GM12872 (cell line): ENCODE measurements at regions not wholly inside any gene's neighbourhood (a gene's known extent, or its start where the extent isn't known, plus 50 kb on each side); places are given as distances from the start of the nearest gene placed in this dataset.

Experiments
- TF ChIP-seq, protein P1 (sequence below): IDR thresholded peaks from 3 replicates; pipeline ENCODE4 v1.5.1; 2011; ENCODE audit warnings: low read depth, mild to moderate bottlenecking, low read length, moderate library complexity; ENCODE audit not compliant: insufficient read depth

DNA sequence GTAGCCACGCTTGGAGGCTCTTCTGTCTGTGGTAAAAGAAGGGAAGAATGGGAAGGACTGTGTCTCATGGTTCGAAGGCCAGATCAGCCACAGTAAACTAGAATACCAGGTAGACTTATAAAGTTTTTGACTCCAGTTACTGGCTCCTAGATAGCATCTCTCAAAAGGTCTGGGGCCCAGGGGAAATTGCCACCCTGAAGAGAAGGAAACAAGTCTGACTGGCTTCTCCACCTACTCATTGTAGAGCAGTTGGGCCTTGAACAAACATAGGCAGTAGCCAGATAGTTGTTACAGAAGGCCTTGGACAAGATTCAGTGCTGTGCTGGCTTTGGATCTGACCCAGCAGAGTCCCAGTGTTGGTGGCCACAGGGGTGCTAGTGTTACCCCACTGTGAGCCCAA lies 890.4 kb downstream of the EFNA5 start:
- TF ChIP-seq, protein P1, sequence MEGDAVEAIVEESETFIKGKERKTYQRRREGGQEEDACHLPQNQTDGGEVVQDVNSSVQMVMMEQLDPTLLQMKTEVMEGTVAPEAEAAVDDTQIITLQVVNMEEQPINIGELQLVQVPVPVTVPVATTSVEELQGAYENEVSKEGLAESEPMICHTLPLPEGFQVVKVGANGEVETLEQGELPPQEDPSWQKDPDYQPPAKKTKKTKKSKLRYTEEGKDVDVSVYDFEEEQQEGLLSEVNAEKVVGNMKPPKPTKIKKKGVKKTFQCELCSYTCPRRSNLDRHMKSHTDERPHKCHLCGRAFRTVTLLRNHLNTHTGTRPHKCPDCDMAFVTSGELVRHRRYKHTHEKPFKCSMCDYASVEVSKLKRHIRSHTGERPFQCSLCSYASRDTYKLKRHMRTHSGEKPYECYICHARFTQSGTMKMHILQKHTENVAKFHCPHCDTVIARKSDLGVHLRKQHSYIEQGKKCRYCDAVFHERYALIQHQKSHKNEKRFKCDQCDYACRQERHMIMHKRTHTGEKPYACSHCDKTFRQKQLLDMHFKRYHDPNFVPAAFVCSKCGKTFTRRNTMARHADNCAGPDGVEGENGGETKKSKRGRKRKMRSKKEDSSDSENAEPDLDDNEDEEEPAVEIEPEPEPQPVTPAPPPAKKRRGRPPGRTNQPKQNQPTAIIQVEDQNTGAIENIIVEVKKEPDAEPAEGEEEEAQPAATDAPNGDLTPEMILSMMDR: no peak

DNA sequence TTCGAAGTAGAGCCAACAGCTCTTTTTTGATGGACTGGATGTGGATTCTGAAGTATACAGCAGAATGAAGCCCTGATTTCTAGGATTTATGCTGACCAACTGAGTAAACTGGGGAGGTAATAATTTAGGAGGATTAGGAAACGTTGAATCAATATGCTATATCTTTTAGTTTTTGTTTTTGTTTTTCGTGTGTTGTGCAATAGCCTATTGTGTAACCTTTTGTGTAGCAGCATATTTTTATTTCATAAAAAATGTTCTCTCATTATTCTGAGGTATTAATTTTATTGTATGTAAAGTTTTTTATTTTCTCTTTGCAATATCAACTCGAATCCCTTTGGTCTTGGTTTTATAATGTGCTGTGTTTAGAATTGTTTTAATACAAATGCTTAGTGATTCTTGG lies 902.3 kb downstream of the EFNA5 start:
- TF ChIP-seq, protein P1: no peak

DNA sequence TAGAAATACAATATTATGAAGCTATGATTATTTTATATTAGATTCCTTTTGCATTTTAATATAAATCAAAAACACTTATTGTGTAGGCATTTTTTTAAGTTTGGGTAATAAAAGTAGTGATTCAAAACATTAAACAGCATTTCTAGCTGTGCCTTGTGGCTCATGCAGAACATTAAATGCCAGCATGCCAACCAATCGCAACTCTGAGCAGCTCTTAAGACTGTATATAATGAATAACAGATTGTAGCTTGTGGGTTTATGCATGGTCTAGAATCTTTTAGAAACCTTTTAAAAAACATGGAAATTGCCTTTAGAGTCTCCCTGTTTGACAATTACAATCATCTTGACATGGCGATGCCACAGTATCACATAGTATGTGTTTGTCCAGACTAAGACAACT lies 903.8 kb downstream of the EFNA5 start:
- TF ChIP-seq, protein P1: no peak

DNA sequence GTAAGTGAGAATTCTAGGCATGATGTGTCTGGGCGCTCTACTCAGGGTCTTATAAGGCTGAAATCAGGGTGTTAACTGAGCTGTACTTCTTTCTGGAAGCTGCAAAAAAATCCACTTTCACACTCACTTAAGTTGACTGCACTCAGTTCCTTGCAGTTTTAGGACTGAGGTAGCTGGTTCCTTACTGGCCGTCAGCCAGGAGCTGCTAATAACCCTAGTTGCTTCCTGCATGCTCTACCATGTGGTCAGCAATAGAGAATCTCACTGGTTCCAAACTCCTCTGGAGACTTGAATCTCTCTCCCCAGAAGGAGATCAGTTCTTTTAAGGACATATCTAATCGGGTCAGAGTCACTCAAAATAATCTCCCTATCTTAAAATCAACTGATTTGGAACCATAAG lies 911.2 kb downstream of the EFNA5 start:
- TF ChIP-seq, protein P1: no peak

DNA sequence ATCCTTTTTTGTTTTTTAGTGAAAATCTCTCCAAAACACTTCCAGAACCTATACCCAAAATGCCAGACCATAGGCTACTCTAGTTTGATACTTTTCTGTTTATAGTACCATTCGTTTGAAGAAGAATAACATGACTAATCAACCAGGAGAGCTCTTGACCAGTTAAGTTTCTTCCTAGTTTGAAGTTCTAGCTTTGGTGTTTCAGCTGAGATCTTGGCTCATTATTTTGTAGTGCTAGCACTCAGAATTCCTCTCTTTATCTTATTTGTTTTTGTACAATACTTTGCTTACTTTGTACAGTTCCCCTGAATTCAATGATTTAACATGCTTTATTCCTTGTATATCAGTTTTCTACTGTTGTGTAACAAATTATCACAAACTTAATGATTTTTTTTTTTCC lies 911.6 kb downstream of the EFNA5 start:
- TF ChIP-seq, protein P1: no peak

GRCh38 chr5:106757672-106758071 lies 913.1 kb downstream of the EFNA5 start:
- TF ChIP-seq, protein P1: no peak

DNA sequence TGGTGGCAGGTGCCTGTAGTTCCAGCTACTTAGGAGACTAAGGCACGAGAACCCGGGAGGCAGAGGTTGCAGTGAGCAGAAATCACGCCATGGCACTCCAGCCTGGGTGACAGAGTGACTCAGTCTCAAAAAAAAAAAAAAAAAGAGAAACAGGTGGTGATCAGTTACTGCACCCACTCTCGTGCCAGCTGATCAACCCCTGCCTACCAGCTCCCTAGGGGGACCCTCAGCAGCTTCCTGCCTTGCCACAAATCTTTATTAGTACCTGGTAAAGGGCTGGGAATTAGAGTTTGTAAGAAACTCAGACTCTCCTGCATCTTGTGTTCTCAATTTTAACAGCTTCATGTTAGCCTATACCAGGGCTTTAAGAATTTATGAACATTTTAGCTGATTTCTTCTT lies 914.9 kb downstream of the EFNA5 start:
- TF ChIP-seq, protein P1: no peak

DNA sequence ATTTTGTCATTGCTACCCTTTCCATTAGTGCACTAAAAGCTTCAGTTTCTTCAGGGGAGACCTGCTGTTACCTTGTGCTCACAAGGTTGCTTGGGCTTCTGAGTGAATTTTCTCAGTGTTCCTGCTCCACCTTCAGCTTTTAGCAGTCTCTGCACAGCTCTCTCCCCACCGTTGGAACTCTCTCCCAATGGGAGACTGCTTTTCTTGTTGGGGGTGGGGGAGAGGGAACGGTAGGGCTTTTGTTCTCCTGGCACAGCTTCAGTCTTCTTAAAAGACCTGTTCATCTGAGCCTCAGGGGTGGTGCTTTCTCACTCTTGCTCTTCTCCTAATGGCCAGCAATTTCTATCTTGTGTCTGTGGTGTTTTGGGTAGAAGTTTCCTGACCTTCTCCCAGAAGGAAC lies 915.7 kb downstream of the EFNA5 start:
- TF ChIP-seq, protein P1: no peak
